ENCODE measurements at regions not wholly inside any gene's neighbourhood (a gene's known extent, or its start where the extent isn't known, plus 50 kb on each side); places are given as distances from the start of the nearest gene placed in this dataset.

- TF ChIP-seq CTCF (IDR thresholded peaks at IDR 0.05) = no peak
- no peak for TF ChIP-seq POLR2A (IDR thresholded peaks at IDR 0.05)
Observed at GRCh38 chr3:189498995-189499704, 132.0 kb upstream of the TP63 start.

Measured in heart left ventricle (tissue), 13 donors.